Natural killer cell (primary cell): ENCODE measurements at regions not wholly inside any gene's neighbourhood (a gene's known extent, or its start where the extent isn't known, plus 50 kb on each side); places are given as distances from the start of the nearest gene placed in this dataset.
"Not testable (repeated sequence)": the region's sequence is repeated elsewhere in the genome, so short reads cannot be mapped to it uniquely, and the experiment has no call there.

ENCODE experiments used
- ATAC-seq, 3 donors: fragments of 150-1000 bp in 2 of 3; fragments of 200-7000 bp in 1 of 3; cut with Tn5 transposase; 1 replicate in 1 of 3; 2 replicates in 2 of 3; pipeline ENCODE4 v1.10.0; 2021; ENCODE audit warnings: mild to moderate bottlenecking in 2 of 3, moderate library complexity in 2 of 3
- DNase-seq, 2 donors: peaks; one replicate each; pipeline versions ENCODE4 v3.0.0 to v3.0.0-alpha.2; 2013 to 2021; ENCODE audit warnings: mixed read lengths in 1 of 2
- H3K27ac ChIP-seq: one replicate; pipeline ENCODE4 v1.5.1; 2013; ENCODE audit warnings: mild to moderate bottlenecking, low read length
- H3K27me3 ChIP-seq: one replicate; pipeline ENCODE4 v1.6.1; 2013; ENCODE audit warnings: low read length; ENCODE audit not compliant: control insufficient read depth, insufficient read depth
- H3K36me3 ChIP-seq: one replicate; pipeline ENCODE4 v1.6.1; 2013; ENCODE audit warnings: low read length; ENCODE audit not compliant: control insufficient read depth, insufficient read depth
- H3K4me1 ChIP-seq: one replicate; pipeline ENCODE4 v1.6.1; 2013; ENCODE audit warnings: low read length; ENCODE audit not compliant: control insufficient read depth, insufficient read depth
- H3K4me3 ChIP-seq: one replicate; pipeline ENCODE4 v1.5.1; 2013; ENCODE audit warnings: low read length
- H3K9me3 ChIP-seq: one replicate; pipeline ENCODE4 v1.6.1; 2013; ENCODE audit warnings: low read length; ENCODE audit not compliant: control insufficient read depth, insufficient read depth
- H3K27ac Mint-ChIP-seq, 2 donors: one replicate each; pipeline ENCODE4 v1.8.0; 2022; ENCODE audit warnings: mild to moderate bottlenecking in 2 of 2, mixed read lengths in 2 of 2, moderate library complexity in 1 of 2
- H3K27me3 Mint-ChIP-seq, 2 donors: one replicate each; pipeline ENCODE4 v1.8.0; 2022; ENCODE audit warnings: low read depth in 2 of 2, mixed read lengths in 2 of 2
- H3K36me3 Mint-ChIP-seq: one replicate; pipeline ENCODE4 v1.8.0; 2022; ENCODE audit warnings: mixed read lengths
- H3K4me1 Mint-ChIP-seq, 2 donors: one replicate each; pipeline ENCODE4 v1.8.0; 2022; ENCODE audit warnings: mixed read lengths in 2 of 2
- H3K4me3 Mint-ChIP-seq: one replicate; pipeline ENCODE4 v1.8.0; 2022; ENCODE audit warnings: mild to moderate bottlenecking, moderate library complexity, mixed read lengths
- H3K9me3 Mint-ChIP-seq, 2 donors: one replicate each; pipeline ENCODE4 v1.8.0; 2022; ENCODE audit warnings: mixed read lengths in 2 of 2
- WGBS: methylation state at CpG from one replicate; pipeline ENCODE4 v1.1.7; 2013; ENCODE audit warnings: missing lambda C conversion rate; ENCODE audit not compliant: insufficient coverage; 5-methylcytosine and 5-hydroxymethylcytosine counted together
- intact Hi-C: fragments of 100-400 bp; cut with micrococcal nuclease; formaldehyde crosslinking; loops from one replicate; pipeline ENCODE4 v1.14.2; 2022
- TF ChIP-seq, protein P1 (sequence below): fragments of 200-600 bp; IDR thresholded peaks from one replicate; pipeline ENCODE4 v1.8.0; 2022; ENCODE audit warnings: antibody characterized with exemption

DNA sequence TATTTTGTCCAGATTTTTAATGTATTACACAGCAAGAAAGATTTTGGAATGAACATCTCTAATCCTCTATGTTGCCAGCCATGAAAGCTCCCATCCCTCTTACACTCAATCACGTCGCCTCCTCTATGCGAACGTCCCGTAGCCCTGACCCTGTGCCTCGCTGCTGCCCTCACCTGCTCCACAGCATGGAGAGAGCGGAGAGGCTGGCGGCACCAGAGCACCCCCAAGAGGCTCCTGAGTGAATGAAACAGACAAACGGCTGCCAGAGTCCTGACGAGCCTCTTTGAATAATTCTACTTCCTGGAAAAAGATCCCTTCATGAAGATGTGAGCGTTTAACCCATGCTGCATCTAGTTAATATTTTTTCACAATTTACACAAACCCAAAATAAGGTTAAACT, 111.1 kb downstream of the GOLGA6L6 start:
- H3K27ac ChIP-seq, H3K4me3 Mint-ChIP-seq, H3K36me3 Mint-ChIP-seq, H3K4me1 ChIP-seq, H3K9me3 ChIP-seq, H3K36me3 ChIP-seq, DNase-seq, H3K9me3 Mint-ChIP-seq, H3K27ac Mint-ChIP-seq, H3K4me3 ChIP-seq, intact Hi-C loops, H3K4me1 Mint-ChIP-seq, H3K27me3 ChIP-seq, H3K27me3 Mint-ChIP-seq: not testable (repeated sequence)
- WGBS: no CpG with 5 or more reads among the region's 11 CpGs
- ATAC-seq: peak in 1 of 3 donors; percentile 65

DNA sequence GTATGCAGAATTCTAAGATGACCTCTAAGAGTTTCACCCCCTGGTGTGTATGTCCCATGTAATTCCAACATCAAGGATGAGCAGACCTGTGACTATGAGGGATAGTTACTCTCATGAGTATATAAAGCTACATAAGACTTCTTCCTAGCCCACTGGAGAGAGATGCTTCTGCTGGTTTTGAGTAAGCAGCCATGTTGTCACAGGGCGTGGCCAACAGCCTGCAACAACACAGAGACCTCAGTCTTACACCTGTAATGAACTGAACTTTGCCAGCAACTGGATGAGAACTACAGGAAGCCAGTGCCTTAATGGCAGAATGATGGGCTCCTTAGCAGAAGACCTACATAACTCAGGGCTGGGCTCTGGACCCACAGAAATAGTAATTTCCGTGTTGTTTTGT, 120.9 kb downstream of the GOLGA6L6 start:
- peak in 1 of 3 donors; percentile 30 for ATAC-seq
- H3K4me1 ChIP-seq, DNase-seq, H3K9me3 ChIP-seq, H3K27ac Mint-ChIP-seq, H3K36me3 ChIP-seq, H3K4me1 Mint-ChIP-seq, H3K27ac ChIP-seq, H3K4me3 Mint-ChIP-seq, H3K36me3 Mint-ChIP-seq, H3K27me3 ChIP-seq, H3K9me3 Mint-ChIP-seq, H3K27me3 Mint-ChIP-seq, intact Hi-C loops, H3K4me3 ChIP-seq: not testable (repeated sequence)
- WGBS: 67% methylated on average over 2 of the region's 2 CpGs

DNA sequence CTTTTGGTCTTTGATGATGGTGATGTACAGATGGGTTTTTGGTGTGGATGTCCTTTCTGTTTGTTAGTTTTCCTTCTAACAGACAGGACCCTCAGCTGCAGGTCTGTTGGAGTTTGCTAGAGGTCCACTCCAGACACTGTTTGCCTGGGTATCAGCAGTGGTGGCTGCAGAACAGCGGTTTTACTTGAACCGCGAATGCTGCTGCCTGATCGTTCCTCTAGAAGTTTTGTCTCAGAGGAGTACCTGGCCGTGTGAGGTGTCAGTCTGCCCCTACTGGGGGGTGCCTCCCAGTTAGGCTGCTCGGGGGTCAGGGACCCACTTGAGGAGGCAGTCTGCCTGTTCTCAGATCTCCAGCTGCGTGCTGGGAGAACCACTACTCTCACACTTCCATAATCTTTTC, 125.0 kb downstream of the GOLGA6L6 start:
- H3K27ac ChIP-seq, H3K4me1 Mint-ChIP-seq, H3K27me3 ChIP-seq, H3K4me3 ChIP-seq, H3K9me3 ChIP-seq, DNase-seq, H3K36me3 ChIP-seq, H3K36me3 Mint-ChIP-seq, ATAC-seq, H3K4me1 ChIP-seq, H3K27ac Mint-ChIP-seq, intact Hi-C loops, H3K9me3 Mint-ChIP-seq, H3K4me3 Mint-ChIP-seq: not testable (repeated sequence)
- WGBS: 72% methylated on average over 7 of the region's 7 CpGs
- peaks cover 7 to 11% of the 10 kb centered on the region in 2 donors for H3K27me3 Mint-ChIP-seq

DNA sequence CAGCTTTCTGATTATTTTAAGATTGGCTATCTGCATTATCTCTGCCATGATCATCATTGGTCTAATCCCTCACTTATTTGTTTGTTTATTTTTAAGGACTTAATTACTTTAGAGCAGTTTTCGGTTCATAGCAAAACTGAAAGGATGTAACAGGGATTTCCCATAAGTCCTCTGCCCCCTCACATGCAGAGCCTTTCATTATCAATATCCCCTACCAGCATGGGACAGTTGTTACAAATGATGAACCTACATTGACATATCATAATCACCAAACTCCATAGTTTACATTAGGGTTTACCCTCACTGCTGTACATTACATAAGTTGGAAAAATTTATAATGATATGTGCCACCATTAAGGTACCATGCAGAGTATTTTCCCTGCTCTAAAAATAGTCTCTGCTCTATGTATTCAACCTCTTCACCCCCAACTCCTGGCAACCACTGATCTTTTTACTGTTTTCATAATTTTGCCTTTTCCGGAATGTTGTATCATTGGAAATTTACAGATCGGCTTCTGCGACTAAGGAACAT, 131.9 kb downstream of the GOLGA6L6 start:
- DNase-seq, H3K4me1 Mint-ChIP-seq, H3K27ac ChIP-seq, H3K4me3 ChIP-seq, H3K4me1 ChIP-seq, H3K9me3 ChIP-seq, H3K4me3 Mint-ChIP-seq, H3K36me3 Mint-ChIP-seq, H3K27me3 Mint-ChIP-seq, H3K27ac Mint-ChIP-seq, H3K27me3 ChIP-seq, H3K36me3 ChIP-seq: not testable (repeated sequence)
- intact Hi-C loops: loop anchor here (2.0 to 10.0 kb wide), 3 partner anchors 23 to 127 kb away; no protein-coding TSS in a partner anchor
- H3K9me3 Mint-ChIP-seq: peaks cover 3 to 10% of the 10 kb centered on the region in 2 donors
- peak in 1 of 3 donors; percentile 28 for ATAC-seq
- 88% methylated on average over 4 of the region's 4 CpGs for WGBS

DNA sequence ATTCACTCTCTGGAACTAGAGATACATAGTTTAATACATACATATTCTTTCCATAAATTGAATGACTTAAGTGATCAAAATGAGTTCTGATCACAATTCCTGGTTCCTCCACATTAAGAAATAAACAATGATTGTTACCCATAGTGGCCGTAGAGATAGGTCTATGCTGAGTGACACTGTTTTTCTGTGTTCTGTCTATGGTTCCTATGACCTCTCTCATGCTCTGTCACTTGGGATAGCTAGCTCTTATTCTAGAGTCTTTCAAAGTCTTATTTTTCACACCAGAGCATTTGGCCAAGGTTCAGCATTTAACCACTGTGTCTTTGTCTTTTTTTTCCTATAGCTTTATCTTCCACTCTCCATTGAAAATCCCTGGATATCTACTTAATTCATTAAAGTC, 132.4 kb downstream of the GOLGA6L6 start:
- ATAC-seq: peak in 1 of 3 donors; percentile 35
- intact Hi-C loops: loop anchor here (2.0 to 10.0 kb wide), 3 partner anchors 22 to 127 kb away; no protein-coding TSS in a partner anchor

More for the DNA sequence above, 132.4 kb downstream of the GOLGA6L6 start:
- Histone ChIP-seq H3K27ac (no peak overlapping the region), H3K4me3 (no peak overlapping the region), H3K27me3 (no peaks in the 10 kb centered on the region), H3K36me3 (no peaks in the 10 kb centered on the region), H3K9me3 (no peaks in the 10 kb centered on the region), H3K4me1 (no peaks in the 10 kb centered on the region)
- Mint-ChIP-seq H3K36me3 (no peaks in the 10 kb centered on the region), H3K27me3 (peaks cover 0 to under 1% of the 10 kb centered on the region in 2 donors), H3K27ac (no peak overlapping the region), H3K9me3 (peaks cover 0 to 6% of the 10 kb centered on the region in 2 donors), H3K4me3 (no peak overlapping the region), H3K4me1 (no peaks in the 10 kb centered on the region)
- 92% methylated on average over 1 of the region's 1 CpG for WGBS
- TF ChIP-seq, protein P1, sequence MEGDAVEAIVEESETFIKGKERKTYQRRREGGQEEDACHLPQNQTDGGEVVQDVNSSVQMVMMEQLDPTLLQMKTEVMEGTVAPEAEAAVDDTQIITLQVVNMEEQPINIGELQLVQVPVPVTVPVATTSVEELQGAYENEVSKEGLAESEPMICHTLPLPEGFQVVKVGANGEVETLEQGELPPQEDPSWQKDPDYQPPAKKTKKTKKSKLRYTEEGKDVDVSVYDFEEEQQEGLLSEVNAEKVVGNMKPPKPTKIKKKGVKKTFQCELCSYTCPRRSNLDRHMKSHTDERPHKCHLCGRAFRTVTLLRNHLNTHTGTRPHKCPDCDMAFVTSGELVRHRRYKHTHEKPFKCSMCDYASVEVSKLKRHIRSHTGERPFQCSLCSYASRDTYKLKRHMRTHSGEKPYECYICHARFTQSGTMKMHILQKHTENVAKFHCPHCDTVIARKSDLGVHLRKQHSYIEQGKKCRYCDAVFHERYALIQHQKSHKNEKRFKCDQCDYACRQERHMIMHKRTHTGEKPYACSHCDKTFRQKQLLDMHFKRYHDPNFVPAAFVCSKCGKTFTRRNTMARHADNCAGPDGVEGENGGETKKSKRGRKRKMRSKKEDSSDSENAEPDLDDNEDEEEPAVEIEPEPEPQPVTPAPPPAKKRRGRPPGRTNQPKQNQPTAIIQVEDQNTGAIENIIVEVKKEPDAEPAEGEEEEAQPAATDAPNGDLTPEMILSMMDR: no peak
- DNase-seq: no peak
